ENCODE measurements at regions not wholly inside any gene's neighbourhood (a gene's known extent, or its start where the extent isn't known, plus 50 kb on each side); places are given as distances from the start of the nearest gene placed in this dataset.

GRCh38 chr17:79338152-79338551 is 263.5 kb downstream of the ENGASE start:
- no peak for TF ChIP-seq CTCF (optimal IDR thresholded peaks at IDR 0.05 in 1 of 3, IDR thresholded peaks at IDR 0.05 in 1 of 3, conservative IDR thresholded peaks at IDR 0.05 in 1 of 3; ENCODE audit: extremely low read depth in 1 of 3, insufficient read depth in 2 of 3, low read length in 3 of 3)
- no peak for TF ChIP-seq EZH2 (IDR thresholded peaks at IDR 0.05; ENCODE audit: low read length)

Data from keratinocyte (primary cell).